Mucosa of stomach (tissue), 1 donor: ENCODE measurements at regions not wholly inside any gene's neighbourhood (a gene's known extent, or its start where the extent isn't known, plus 50 kb on each side); places are given as distances from the start of the nearest gene placed in this dataset.

Experiments used
- H3K27me3 ChIP-seq: one replicate; pipeline ENCODE4 v1.7.0; 2013; ENCODE audit warnings: mild to moderate bottlenecking, low read length; ENCODE audit not compliant: control insufficient read depth, insufficient read depth
- H3K36me3 ChIP-seq: one replicate; pipeline ENCODE4 v1.7.0; 2013; ENCODE audit warnings: low read length; ENCODE audit not compliant: control insufficient read depth, insufficient read depth
- H3K4me1 ChIP-seq: one replicate; pipeline ENCODE4 v1.7.0; 2013; ENCODE audit warnings: mild to moderate bottlenecking, low read length; ENCODE audit not compliant: control insufficient read depth, insufficient read depth
- H3K4me3 ChIP-seq: one replicate; pipeline ENCODE4 v1.7.0; 2013; ENCODE audit warnings: low read length
- H3K9ac ChIP-seq: one replicate; pipeline ENCODE4 v1.7.0; 2013; ENCODE audit warnings: mild to moderate bottlenecking, low read length, moderate library complexity
- H3K9me3 ChIP-seq: one replicate; pipeline ENCODE4 v1.7.0; 2013; ENCODE audit warnings: mild to moderate bottlenecking, low read length, moderate library complexity; ENCODE audit not compliant: control insufficient read depth
- donor health status: Pancreatic carcinoma.

GRCh38 chr2:145022666-145023333, 502.9 kb upstream of the ZEB2 start:
- no peak overlapping the region for H3K9ac ChIP-seq
- no peaks in the 10 kb centered on the region for H3K9me3 ChIP-seq
- H3K4me3 ChIP-seq = no peak overlapping the region
- no peaks in the 10 kb centered on the region for H3K27me3 ChIP-seq
- H3K36me3 ChIP-seq = no peaks in the 10 kb centered on the region
- no peaks in the 10 kb centered on the region for H3K4me1 ChIP-seq

GRCh38 chr2:145021962-145022665, 502.2 kb upstream of the ZEB2 start:
- Histone ChIP-seq H3K36me3 (no peaks in the 10 kb centered on the region), H3K4me1 (no peaks in the 10 kb centered on the region), H3K9ac (no peak overlapping the region), H3K9me3 (no peaks in the 10 kb centered on the region), H3K27me3 (no peaks in the 10 kb centered on the region), H3K4me3 (no peak overlapping the region)

GRCh38 chr2:145020694-145021093, 500.8 kb upstream of the ZEB2 start:
- H3K27me3 ChIP-seq = no peaks in the 10 kb centered on the region
- H3K9ac ChIP-seq = no peak overlapping the region
- no peak overlapping the region for H3K4me3 ChIP-seq
- no peaks in the 10 kb centered on the region for H3K4me1 ChIP-seq
- H3K36me3 ChIP-seq = no peaks in the 10 kb centered on the region
- no peaks in the 10 kb centered on the region for H3K9me3 ChIP-seq

- no peak overlapping the region for H3K9ac ChIP-seq
- H3K4me1 ChIP-seq = no peaks in the 10 kb centered on the region
- no peaks in the 10 kb centered on the region for H3K36me3 ChIP-seq
- no peaks in the 10 kb centered on the region for H3K9me3 ChIP-seq
- H3K27me3 ChIP-seq = no peaks in the 10 kb centered on the region
- no peak overlapping the region for H3K4me3 ChIP-seq
Measured at GRCh38 chr2:145020139-145020538, 500.2 kb upstream of the ZEB2 start.

GRCh38 chr2:145018502-145018901, 498.6 kb upstream of the ZEB2 start:
- H3K9me3 ChIP-seq = no peaks in the 10 kb centered on the region
- H3K4me1 ChIP-seq = no peaks in the 10 kb centered on the region
- no peak overlapping the region for H3K4me3 ChIP-seq
- no peaks in the 10 kb centered on the region for H3K36me3 ChIP-seq
- H3K9ac ChIP-seq = no peak overlapping the region
- H3K27me3 ChIP-seq = no peaks in the 10 kb centered on the region

GRCh38 chr2:145017149-145017548, 497.2 kb upstream of the ZEB2 start:
- H3K36me3 ChIP-seq = no peaks in the 10 kb centered on the region
- no peak overlapping the region for H3K9ac ChIP-seq

GRCh38 chr2:145016711-145017110, 496.8 kb upstream of the ZEB2 start:
- Histone ChIP-seq H3K4me1 (no peaks in the 10 kb centered on the region), H3K27me3 (no peaks in the 10 kb centered on the region)

More at GRCh38 chr2:145017149-145017548, 497.2 kb upstream of the ZEB2 start:
- Histone ChIP-seq H3K27me3 (no peaks in the 10 kb centered on the region), H3K4me3 (no peak overlapping the region), H3K9me3 (no peaks in the 10 kb centered on the region), H3K4me1 (no peaks in the 10 kb centered on the region)

GRCh38 chr2:145015561-145015960, 495.6 kb upstream of the ZEB2 start:
- no peaks in the 10 kb centered on the region for H3K9me3 ChIP-seq
- H3K27me3 ChIP-seq = no peaks in the 10 kb centered on the region
- no peak overlapping the region for H3K4me3 ChIP-seq
- no peak overlapping the region for H3K9ac ChIP-seq
- H3K36me3 ChIP-seq = no peaks in the 10 kb centered on the region
- H3K4me1 ChIP-seq = no peaks in the 10 kb centered on the region

More at GRCh38 chr2:145016711-145017110, 496.8 kb upstream of the ZEB2 start:
- Histone ChIP-seq H3K36me3 (no peaks in the 10 kb centered on the region), H3K9me3 (no peaks in the 10 kb centered on the region), H3K9ac (no peak overlapping the region), H3K4me3 (no peak overlapping the region)

GRCh38 chr2:145012806-145013205, 492.9 kb upstream of the ZEB2 start:
- no peaks in the 10 kb centered on the region for H3K36me3 ChIP-seq
- H3K9ac ChIP-seq = no peak overlapping the region
- no peaks in the 10 kb centered on the region for H3K27me3 ChIP-seq
- no peaks in the 10 kb centered on the region for H3K4me1 ChIP-seq
- no peak overlapping the region for H3K4me3 ChIP-seq
- H3K9me3 ChIP-seq = no peaks in the 10 kb centered on the region

- Histone ChIP-seq H3K4me1 (no peaks in the 10 kb centered on the region), H3K9me3 (no peaks in the 10 kb centered on the region), H3K4me3 (no peak overlapping the region), H3K36me3 (no peaks in the 10 kb centered on the region), H3K27me3 (no peaks in the 10 kb centered on the region), H3K9ac (no peak overlapping the region)
Measured at GRCh38 chr2:145012214-145012670, 492.3 kb upstream of the ZEB2 start.

- H3K9ac ChIP-seq = no peak overlapping the region
- H3K4me3 ChIP-seq = no peak overlapping the region
- no peaks in the 10 kb centered on the region for H3K4me1 ChIP-seq
- no peaks in the 10 kb centered on the region for H3K27me3 ChIP-seq
- no peaks in the 10 kb centered on the region for H3K9me3 ChIP-seq
- no peaks in the 10 kb centered on the region for H3K36me3 ChIP-seq
Measured at GRCh38 chr2:145010635-145011034, 490.7 kb upstream of the ZEB2 start.

GRCh38 chr2:145007960-145008263, 488.0 kb upstream of the ZEB2 start:
- H3K4me1 ChIP-seq = no peaks in the 10 kb centered on the region
- no peak overlapping the region for H3K4me3 ChIP-seq
- no peak overlapping the region for H3K9ac ChIP-seq
- no peaks in the 10 kb centered on the region for H3K9me3 ChIP-seq
- no peaks in the 10 kb centered on the region for H3K36me3 ChIP-seq
- H3K27me3 ChIP-seq = no peaks in the 10 kb centered on the region
